ENCODE measurements at regions not wholly inside any gene's neighbourhood (a gene's known extent, or its start where the extent isn't known, plus 50 kb on each side); places are given as distances from the start of the nearest gene placed in this dataset.

GRCh38 chr2:208791257-208791656 is 384.7 kb downstream of the PTH2R start:
- Histone ChIP-seq H3F3A (ENCODE audit: insufficient read depth, low read length, poor library complexity, severe bottlenecking) (no peaks in the 10 kb centered on the region), H3K27ac (ENCODE audit: low read length) (no peak overlapping the region), H3K79me2 (replicated peaks; ENCODE audit: insufficient read depth, low read length) (no peaks in the 10 kb centered on the region), H2AFZ (ENCODE audit: low read depth, low read length) (no peak overlapping the region), H4K20me1 (ENCODE audit: insufficient read depth) (no peaks in the 10 kb centered on the region), H3K9me3 (ENCODE audit: low read length) (no peaks in the 10 kb centered on the region), H3K9ac (ENCODE audit: low read length) (no peak overlapping the region), H3K36me3 (ENCODE audit: insufficient read depth, low read length) (no peaks in the 10 kb centered on the region), H3K4me2 (ENCODE audit: low read length) (no peak overlapping the region), H3K4me3 (ENCODE audit: low read length) (no peak overlapping the region), H3K27me3 (ENCODE audit: insufficient read depth, low read depth, low read length) (no peaks in the 10 kb centered on the region), H3K9me2 (ENCODE audit: insufficient read depth, low read length) (no peaks in the 10 kb centered on the region)
- peak; percentile 79 for TF ChIP-seq EP300 (conservative IDR thresholded peaks at IDR 0.05; ENCODE audit: poor library complexity, severe bottlenecking)
- no peak for TF ChIP-seq MXI1 (conservative IDR thresholded peaks at IDR 0.05; ENCODE audit: poor library complexity, severe bottlenecking)
- peak; percentile 82 for TF ChIP-seq REST (IDR thresholded peaks at IDR 0.05; ENCODE audit: borderline replicate concordance)
- TF ChIP-seq POLR2AphosphoS5 (IDR thresholded peaks at IDR 0.05): peak; percentile 55

DNA sequence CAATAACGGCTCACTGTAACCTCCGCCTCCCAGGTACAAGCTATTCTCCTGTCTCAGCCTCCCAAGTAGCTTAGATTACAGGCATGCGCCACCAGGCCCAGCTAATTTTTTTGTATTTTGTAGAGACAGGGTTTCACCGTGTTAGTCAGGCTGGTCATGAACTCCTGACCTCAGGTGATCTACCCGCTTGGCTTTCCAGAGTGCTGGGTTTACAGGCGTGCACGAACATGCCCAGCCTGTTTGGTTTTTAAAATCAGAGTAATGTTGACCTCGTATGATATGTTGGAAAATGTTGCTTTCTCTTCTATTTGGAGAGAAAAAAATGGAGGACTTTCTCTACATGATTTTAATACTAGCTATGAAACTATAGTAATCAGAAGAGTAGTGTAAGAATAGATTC is 386.2 kb downstream of the PTH2R start:
- Histone ChIP-seq H2AFZ (ENCODE audit: low read depth, low read length) (no peak overlapping the region), H4K20me1 (ENCODE audit: insufficient read depth) (no peaks in the 10 kb centered on the region), H3F3A (ENCODE audit: insufficient read depth, low read length, poor library complexity, severe bottlenecking) (no peaks in the 10 kb centered on the region), H3K4me3 (ENCODE audit: low read length) (no peak overlapping the region), H3K9me3 (ENCODE audit: low read length) (no peaks in the 10 kb centered on the region), H3K4me2 (ENCODE audit: low read length) (no peak overlapping the region), H3K27me3 (ENCODE audit: insufficient read depth, low read depth, low read length) (no peaks in the 10 kb centered on the region), H3K9me2 (ENCODE audit: insufficient read depth, low read length) (no peaks in the 10 kb centered on the region), H3K27ac (ENCODE audit: low read length) (no peak overlapping the region), H3K9ac (ENCODE audit: low read length) (no peak overlapping the region), H3K36me3 (ENCODE audit: insufficient read depth, low read length) (no peaks in the 10 kb centered on the region), H3K79me2 (replicated peaks; ENCODE audit: insufficient read depth, low read length) (no peaks in the 10 kb centered on the region)
- TF ChIP-seq EP300 (conservative IDR thresholded peaks at IDR 0.05; ENCODE audit: poor library complexity, severe bottlenecking): no peak
- TF ChIP-seq, protein P1, sequence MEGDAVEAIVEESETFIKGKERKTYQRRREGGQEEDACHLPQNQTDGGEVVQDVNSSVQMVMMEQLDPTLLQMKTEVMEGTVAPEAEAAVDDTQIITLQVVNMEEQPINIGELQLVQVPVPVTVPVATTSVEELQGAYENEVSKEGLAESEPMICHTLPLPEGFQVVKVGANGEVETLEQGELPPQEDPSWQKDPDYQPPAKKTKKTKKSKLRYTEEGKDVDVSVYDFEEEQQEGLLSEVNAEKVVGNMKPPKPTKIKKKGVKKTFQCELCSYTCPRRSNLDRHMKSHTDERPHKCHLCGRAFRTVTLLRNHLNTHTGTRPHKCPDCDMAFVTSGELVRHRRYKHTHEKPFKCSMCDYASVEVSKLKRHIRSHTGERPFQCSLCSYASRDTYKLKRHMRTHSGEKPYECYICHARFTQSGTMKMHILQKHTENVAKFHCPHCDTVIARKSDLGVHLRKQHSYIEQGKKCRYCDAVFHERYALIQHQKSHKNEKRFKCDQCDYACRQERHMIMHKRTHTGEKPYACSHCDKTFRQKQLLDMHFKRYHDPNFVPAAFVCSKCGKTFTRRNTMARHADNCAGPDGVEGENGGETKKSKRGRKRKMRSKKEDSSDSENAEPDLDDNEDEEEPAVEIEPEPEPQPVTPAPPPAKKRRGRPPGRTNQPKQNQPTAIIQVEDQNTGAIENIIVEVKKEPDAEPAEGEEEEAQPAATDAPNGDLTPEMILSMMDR (IDR thresholded peaks at IDR 0.05; ENCODE audit: poor library complexity, severe bottlenecking): no peak
- no peak for TF ChIP-seq REST (IDR thresholded peaks at IDR 0.05; ENCODE audit: borderline replicate concordance)
- no peak for TF ChIP-seq EZH2 (IDR thresholded peaks at IDR 0.05; ENCODE audit: borderline replicate concordance, insufficient read depth, low read length, poor library complexity, severe bottlenecking)
- no peak for TF ChIP-seq MXI1 (conservative IDR thresholded peaks at IDR 0.05; ENCODE audit: poor library complexity, severe bottlenecking)
- TF ChIP-seq SMC3 (conservative IDR thresholded peaks at IDR 0.05; ENCODE audit: poor library complexity): no peak
- TF ChIP-seq TAF1 (IDR thresholded peaks at IDR 0.05; ENCODE audit: low read depth): no peak
- TF ChIP-seq RAD21 (conservative IDR thresholded peaks at IDR 0.05): no peak
- TF ChIP-seq POLR2AphosphoS5 (IDR thresholded peaks at IDR 0.05): no peak
